ENCODE measurements at regions not wholly inside any gene's neighbourhood (a gene's known extent, or its start where the extent isn't known, plus 50 kb on each side); places are given as distances from the start of the nearest gene placed in this dataset.

- TF ChIP-seq EZH2phosphoT487 (IDR thresholded peaks at IDR 0.05; ENCODE audit: borderline replicate concordance, low read length): no peak
- no peak for TF ChIP-seq CTCF (IDR thresholded peaks at IDR 0.05; ENCODE audit: low read depth, low read length, poor library complexity, severe bottlenecking)
Observed at GRCh38 chr11:112421879-112422278, 161.2 kb upstream of the PLET1 start.

All from DOHH2 (cell line).